Stomach (tissue), 4 donors: ENCODE measurements at regions not wholly inside any gene's neighbourhood (a gene's known extent, or its start where the extent isn't known, plus 50 kb on each side); places are given as distances from the start of the nearest gene placed in this dataset.

ENCODE experiments used
- EP300 ChIP-seq: sonication (generic); formaldehyde crosslinking; IDR thresholded peaks from one replicate; pipeline ENCODE4 v1.6.1; 2017; ENCODE audit warnings: antibody characterized with exemption
- POLR2AphosphoS5 ChIP-seq, 3 donors: sonication (generic); formaldehyde crosslinking; IDR thresholded peaks; one replicate each; pipeline ENCODE4 v1.6.1; 2016; ENCODE audit warnings: antibody characterized with exemption in 3 of 3
- TF ChIP-seq, protein P1 (sequence below), 7 experiments: fragments of 450-650 bp in 4 of 7; fragments of 200-600 bp in 3 of 7; sonication (generic) in 3 of 7; IDR thresholded peaks; one replicate each; pipeline ENCODE4 v1.5.1; 2016 to 2019; ENCODE audit warnings: antibody characterized with exemption in 7 of 7, control low read depth in 2 of 7, mild to moderate bottlenecking in 1 of 7

DNA sequence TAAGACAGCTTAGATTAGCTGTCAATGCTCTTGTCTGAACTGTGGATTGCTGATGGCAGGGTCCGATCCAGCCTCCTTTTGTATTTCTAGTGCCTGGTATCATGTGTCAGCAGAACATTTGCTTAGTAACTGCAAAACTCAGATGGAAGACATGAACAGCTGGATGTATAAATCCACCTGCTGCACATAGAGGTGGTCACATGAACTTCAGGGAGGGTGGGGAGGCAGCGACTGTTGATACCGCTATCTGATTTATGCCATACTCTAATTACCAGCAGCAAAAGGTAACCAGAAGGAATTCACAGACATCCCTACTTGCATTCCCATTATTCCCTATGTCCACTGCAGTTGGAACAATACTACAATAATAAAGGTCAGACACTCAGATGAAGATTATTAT lies 1036.5 kb downstream of the NLGN4Y start:
- TF ChIP-seq, protein P1, sequence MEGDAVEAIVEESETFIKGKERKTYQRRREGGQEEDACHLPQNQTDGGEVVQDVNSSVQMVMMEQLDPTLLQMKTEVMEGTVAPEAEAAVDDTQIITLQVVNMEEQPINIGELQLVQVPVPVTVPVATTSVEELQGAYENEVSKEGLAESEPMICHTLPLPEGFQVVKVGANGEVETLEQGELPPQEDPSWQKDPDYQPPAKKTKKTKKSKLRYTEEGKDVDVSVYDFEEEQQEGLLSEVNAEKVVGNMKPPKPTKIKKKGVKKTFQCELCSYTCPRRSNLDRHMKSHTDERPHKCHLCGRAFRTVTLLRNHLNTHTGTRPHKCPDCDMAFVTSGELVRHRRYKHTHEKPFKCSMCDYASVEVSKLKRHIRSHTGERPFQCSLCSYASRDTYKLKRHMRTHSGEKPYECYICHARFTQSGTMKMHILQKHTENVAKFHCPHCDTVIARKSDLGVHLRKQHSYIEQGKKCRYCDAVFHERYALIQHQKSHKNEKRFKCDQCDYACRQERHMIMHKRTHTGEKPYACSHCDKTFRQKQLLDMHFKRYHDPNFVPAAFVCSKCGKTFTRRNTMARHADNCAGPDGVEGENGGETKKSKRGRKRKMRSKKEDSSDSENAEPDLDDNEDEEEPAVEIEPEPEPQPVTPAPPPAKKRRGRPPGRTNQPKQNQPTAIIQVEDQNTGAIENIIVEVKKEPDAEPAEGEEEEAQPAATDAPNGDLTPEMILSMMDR (IDR thresholded peaks at IDR 0.05): no peak
- TF ChIP-seq EP300 (no peak), POLR2AphosphoS5 (IDR thresholded peaks at IDR 0.05) (no peak)
